ENCODE measurements at regions not wholly inside any gene's neighbourhood (a gene's known extent, or its start where the extent isn't known, plus 50 kb on each side); places are given as distances from the start of the nearest gene placed in this dataset.

- peaks cover 16% of the 10 kb centered on the region for H3K4me1 ChIP-seq
Measured at GRCh38 chrX:112901869-112902725, 61.5 kb upstream of the AMOT start.

GRCh38 chrX:112896051-112896450 is 55.4 kb upstream of the AMOT start:
- Histone ChIP-seq H3K9me3 (no peaks in the 10 kb centered on the region), H3K27me3 (ENCODE audit: low read depth) (no peaks in the 10 kb centered on the region), H3K4me3 (no peak overlapping the region), H3K36me3 (replicated peaks) (no peaks in the 10 kb centered on the region), H3K4me1 (peaks cover 4% of the 10 kb centered on the region)
- in situ Hi-C loops (cut with MboI; ENCODE audit: low sequenced_read_pairs), result no loop called here
- DNase-seq (ENCODE audit: low spot score in 2 of 2), result no peak

More at GRCh38 chrX:112901869-112902725, 61.5 kb upstream of the AMOT start:
- peak; percentile 41 to 62 for DNase-seq (ENCODE audit: low spot score in 2 of 2)
- H3K36me3 ChIP-seq (replicated peaks), result no peaks in the 10 kb centered on the region
- H3K4me3 ChIP-seq, result no peak overlapping the region
- in situ Hi-C loops (cut with MboI; ENCODE audit: low sequenced_read_pairs), result no loop called here
- no peaks in the 10 kb centered on the region for H3K27me3 ChIP-seq (ENCODE audit: low read depth)
- no peaks in the 10 kb centered on the region for H3K9me3 ChIP-seq

Measured in HAP-1 (cell line).